ENCODE measurements at regions not wholly inside any gene's neighbourhood (a gene's known extent, or its start where the extent isn't known, plus 50 kb on each side); places are given as distances from the start of the nearest gene placed in this dataset.

GRCh38 chr18:42185486-42185885 is 230.5 kb downstream of the PIK3C3 start:
- peaks cover 15% of the 10 kb centered on the region for H3K9me3 Mint-ChIP-seq (ENCODE audit: low read depth, unreplicated experiment)
- H3K27ac Mint-ChIP-seq (ENCODE audit: unreplicated experiment), result no peak overlapping the region
- BruUV-seq (replicated peaks), result no TSS peak
- no peak overlapping the region for H3K4me3 Mint-ChIP-seq (ENCODE audit: low read depth, unreplicated experiment)
- no peaks in the 10 kb centered on the region for H3K4me1 Mint-ChIP-seq (ENCODE audit: low read depth, unreplicated experiment)
- intact Hi-C loops (cut with micrococcal nuclease; ENCODE audit: unreplicated experiment), result no loop called here
- TF ChIP-seq CTCF (IDR thresholded peaks at IDR 0.05; ENCODE audit: unreplicated experiment), result no peak
- no peak for DNase-seq
- H3K36me3 Mint-ChIP-seq (ENCODE audit: insufficient read depth, unreplicated experiment), result no peaks in the 10 kb centered on the region
- CTCF ChIA-PET, result no interaction called here
- H3K27me3 Mint-ChIP-seq (ENCODE audit: unreplicated experiment), result no peaks in the 10 kb centered on the region

DNA sequence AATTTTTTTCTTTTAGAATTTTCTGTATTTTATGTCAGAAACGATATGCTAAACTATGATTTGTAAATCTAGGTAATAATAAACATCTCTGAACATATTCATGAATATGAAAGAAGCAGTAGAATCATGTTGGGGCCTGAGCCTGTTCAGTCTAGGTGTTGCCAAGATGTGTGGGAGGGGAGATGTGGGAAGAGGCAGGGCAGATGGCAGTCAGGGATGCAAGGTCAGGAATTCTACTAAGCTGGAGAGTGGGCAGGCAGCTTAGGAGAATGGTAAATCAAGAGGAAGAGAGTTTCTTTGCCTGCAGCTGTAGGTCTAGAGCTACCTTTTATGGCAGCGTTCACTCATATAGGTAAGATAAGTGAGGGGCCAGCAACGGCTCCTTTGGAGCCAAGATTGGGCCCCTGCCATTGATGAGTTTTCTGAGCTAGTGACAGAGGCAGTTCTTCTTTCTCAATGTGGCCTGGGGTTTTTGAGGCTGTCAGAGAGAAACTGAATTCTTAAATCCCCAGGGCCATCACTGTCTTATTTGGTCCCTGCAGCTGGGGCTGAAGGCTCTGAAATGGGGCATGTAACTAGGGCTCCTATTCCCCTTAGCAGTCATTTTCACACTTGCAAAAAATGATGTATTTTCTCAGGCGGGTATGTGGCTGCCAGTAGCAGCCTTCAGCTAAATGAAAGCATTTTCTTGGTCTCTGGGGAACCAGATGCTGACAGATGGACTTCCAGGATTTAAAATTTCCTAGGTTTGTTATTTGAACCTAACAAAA is 232.8 kb downstream of the PIK3C3 start:
- BruUV-seq (replicated peaks), result no TSS peak
- no peak overlapping the region for H3K4me3 Mint-ChIP-seq (ENCODE audit: low read depth, unreplicated experiment)

DNA sequence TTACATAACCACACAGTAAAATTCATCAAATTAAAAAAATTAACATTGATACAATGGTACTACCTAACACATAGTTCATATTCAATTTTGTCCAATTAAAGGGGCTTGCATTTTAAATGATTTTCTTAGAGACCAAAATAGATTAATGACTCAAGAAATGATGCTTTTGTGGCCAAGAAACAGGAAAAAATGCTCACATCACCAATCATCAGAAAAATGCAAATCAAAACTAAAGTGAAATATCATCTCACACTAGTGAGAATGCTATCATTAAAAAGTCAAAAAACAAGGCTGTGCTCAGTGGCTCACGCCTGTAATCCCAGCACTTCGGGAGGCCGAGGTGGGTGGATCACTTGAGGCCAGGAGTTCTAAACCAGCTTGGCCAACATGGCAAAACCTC is 235.6 kb downstream of the PIK3C3 start:
- no peak overlapping the region for H3K27ac Mint-ChIP-seq (ENCODE audit: unreplicated experiment)

More for the DNA sequence above, 232.8 kb downstream of the PIK3C3 start:
- CTCF ChIA-PET, result no interaction called here
- no peaks in the 10 kb centered on the region for H3K4me1 Mint-ChIP-seq (ENCODE audit: low read depth, unreplicated experiment)
- no peak for TF ChIP-seq CTCF (IDR thresholded peaks at IDR 0.05; ENCODE audit: unreplicated experiment)
- no peaks in the 10 kb centered on the region for H3K36me3 Mint-ChIP-seq (ENCODE audit: insufficient read depth, unreplicated experiment)
- H3K9me3 Mint-ChIP-seq (ENCODE audit: low read depth, unreplicated experiment), result peaks cover 15% of the 10 kb centered on the region
- intact Hi-C loops (cut with micrococcal nuclease; ENCODE audit: unreplicated experiment), result no loop called here
- no peaks in the 10 kb centered on the region for H3K27me3 Mint-ChIP-seq (ENCODE audit: unreplicated experiment)
- H3K27ac Mint-ChIP-seq (ENCODE audit: unreplicated experiment), result no peak overlapping the region
- no peak for DNase-seq

More for the DNA sequence above, 235.6 kb downstream of the PIK3C3 start:
- TF ChIP-seq CTCF (IDR thresholded peaks at IDR 0.05; ENCODE audit: unreplicated experiment), result no peak
- H3K27me3 Mint-ChIP-seq (ENCODE audit: unreplicated experiment), result no peaks in the 10 kb centered on the region
- intact Hi-C loops (cut with micrococcal nuclease; ENCODE audit: unreplicated experiment), result no loop called here
- H3K9me3 Mint-ChIP-seq (ENCODE audit: low read depth, unreplicated experiment), result peaks cover 12% of the 10 kb centered on the region
- no peaks in the 10 kb centered on the region for H3K4me1 Mint-ChIP-seq (ENCODE audit: low read depth, unreplicated experiment)
- H3K36me3 Mint-ChIP-seq (ENCODE audit: insufficient read depth, unreplicated experiment), result no peaks in the 10 kb centered on the region
- no peak for DNase-seq
- BruUV-seq (replicated peaks), result no TSS peak
- CTCF ChIA-PET, result no interaction called here
- no peak overlapping the region for H3K4me3 Mint-ChIP-seq (ENCODE audit: low read depth, unreplicated experiment)
